GM12878 (cell line): ENCODE measurements at regions not wholly inside any gene's neighbourhood (a gene's known extent, or its start where the extent isn't known, plus 50 kb on each side); places are given as distances from the start of the nearest gene placed in this dataset.

Source experiments
- ATAC-seq: fragments of 200-7000 bp; cut with Tn5 transposase; 3 replicates; pipeline ENCODE4 v1.9.1; 2020; ENCODE audit warnings: mild to moderate bottlenecking, moderate library complexity
- BruUV-seq: library from RNA; stranded (reverse); fragments of 400-500 nt; replicated peaks from 2 replicates; lab custom pipeline; 2021; lab: Mats Ljungman, UMichigan
- CTCF ChIA-PET: fragments of 300-600 bp; sonication (Branson Sonifier 250); formaldehyde crosslinking; extraction: SDS; loops from one replicate; lab custom pipeline; 2021; ENCODE audit warnings: inconsistent platforms; lab: Yijun Ruan, JAX
- POLR2A ChIA-PET: fragments of 350-600 bp; formaldehyde crosslinking; extraction: SDS; loops from one replicate; lab custom pipeline; 2021; ENCODE audit warnings: inconsistent platforms; lab: Charles Lee
- RAD21 ChIA-PET: fragments of 300-600 bp; sonication (Branson Sonifier 250); formaldehyde crosslinking; loops from one replicate; lab custom pipeline; 2023; ENCODE audit warnings: antibody characterized with exemption; ENCODE audit not compliant: unreplicated experiment; lab: Charles Lee
- SMC1A ChIA-PET: fragments of 300-600 bp; sonication (Branson Sonifier 250); formaldehyde crosslinking; loops from one replicate; lab custom pipeline; 2023; ENCODE audit not compliant: unreplicated experiment, uncharacterized antibody; lab: Charles Lee
- DNase-seq: peaks from one replicate; pipeline ENCODE4 v3.0.0-alpha.2; 2011; ENCODE audit warnings: low read depth, low spot score
- FAIRE-seq: peaks from 3 replicates; lab custom pipeline; 2011; peaks lifted over from hg19 to GRCh38; lab: Jason Lieb, UNC
- H2AFZ ChIP-seq: 2 replicates; pipeline ENCODE4 v1.6.0; 2011; ENCODE audit warnings: low read depth, low read length, control low read depth; ENCODE audit not compliant: control insufficient read depth
- H3K27ac ChIP-seq: 2 replicates; pipeline ENCODE4 v1.5.1; 2011; ENCODE audit warnings: control low read depth; ENCODE audit not compliant: control insufficient read depth, insufficient read depth
- H3K27me3 ChIP-seq, 2 experiments: replicated peaks in 1 of 2; 2 replicates each; pipeline versions ENCODE4 v1.6.0 to v1.6.1; 2011; ENCODE audit warnings: low read length in 1 of 2; ENCODE audit not compliant: control insufficient read depth in 2 of 2, insufficient read depth in 2 of 2
- H3K36me3 ChIP-seq, 2 experiments: 2 replicates each; pipeline ENCODE4 v1.5.1; 2011; ENCODE audit warnings: low read length in 1 of 2; ENCODE audit not compliant: control insufficient read depth in 2 of 2, insufficient read depth in 2 of 2
- H3K4me1 ChIP-seq: 2 replicates; pipeline ENCODE4 v1.6.1; 2011; ENCODE audit warnings: mild to moderate bottlenecking, low read length, moderate library complexity, mixed read lengths; ENCODE audit not compliant: control insufficient read depth, insufficient read depth
- H3K4me2 ChIP-seq: 2 replicates; pipeline ENCODE4 v1.6.0; 2011; ENCODE audit warnings: control low read depth; ENCODE audit not compliant: control insufficient read depth, insufficient read depth
- H3K4me3 ChIP-seq: fragments of 200-600 bp; sonication (generic); 2 replicates; pipeline ENCODE4 v1.5.1; 2016
- H3K79me2 ChIP-seq: 2 replicates; pipeline ENCODE4 v1.6.0; 2011; ENCODE audit warnings: low read length; ENCODE audit not compliant: control insufficient read depth, insufficient read depth
- H3K9ac ChIP-seq: 2 replicates; pipeline ENCODE4 v1.8.0; 2011; ENCODE audit warnings: low read length, control low read depth, mixed read lengths; ENCODE audit not compliant: control insufficient read depth, insufficient read depth
- H3K9me3 ChIP-seq: replicated peaks from 3 replicates; pipeline ENCODE4 v1.5.1; 2011; ENCODE audit warnings: mild to moderate bottlenecking, low read length; ENCODE audit not compliant: control insufficient read depth, insufficient read depth
- H4K20me1 ChIP-seq: 2 replicates; pipeline ENCODE4 v1.6.0; 2011; ENCODE audit not compliant: control insufficient read depth, insufficient read depth
- BMI1 ChIP-seq: fragments of 450-650 bp; IDR thresholded peaks from 2 replicates; pipeline ENCODE4 v1.6.1; 2016; ENCODE audit warnings: mild to moderate bottlenecking, moderate library complexity, borderline replicate concordance
- BRCA1 ChIP-seq: IDR thresholded peaks from 2 replicates; pipeline ENCODE4 v1.6.1; 2011; ENCODE audit warnings: low read depth, low read length, improper control_type of control experiment
- CEBPZ ChIP-seq: fragments of 150-350 bp; IDR thresholded peaks from 2 replicates; pipeline ENCODE4 v1.6.1; 2016; ENCODE audit warnings: low read depth, low read length
- E2F8 ChIP-seq: fragments of 450-650 bp; IDR thresholded peaks from 2 replicates; pipeline ENCODE4 v1.6.1; 2018; ENCODE audit warnings: mild to moderate bottlenecking, low read depth, moderate library complexity; ENCODE audit not compliant: partially characterized antibody
- EED ChIP-seq: sonication (generic); IDR thresholded peaks from 2 replicates; pipeline ENCODE4 v1.6.1; 2016; ENCODE audit warnings: antibody characterized with exemption, low read depth
- HDAC2 ChIP-seq: fragments of 200-600 bp; sonication (generic); IDR thresholded peaks from 2 replicates; pipeline ENCODE4 v1.6.1; 2017
- NFYA ChIP-seq: IDR thresholded peaks from 2 replicates; pipeline ENCODE4 v1.6.1; 2011; ENCODE audit warnings: low read depth, mild to moderate bottlenecking, low read length, improper control_type of control experiment, borderline replicate concordance
- NFYB ChIP-seq: IDR thresholded peaks from 2 replicates; pipeline ENCODE4 v1.6.1; 2011; ENCODE audit warnings: low read depth, mild to moderate bottlenecking, low read length, improper control_type of control experiment, moderate library complexity; ENCODE audit not compliant: insufficient read depth
- RUNX3 ChIP-seq: IDR thresholded peaks from 2 replicates; pipeline ENCODE4 v1.6.1; 2012; ENCODE audit warnings: low read length, inconsistent platforms
- SKIL ChIP-seq: fragments of 450-650 bp; IDR thresholded peaks from 2 replicates; pipeline ENCODE4 v1.6.1; 2017; ENCODE audit warnings: mild to moderate bottlenecking, low read depth, inconsistent platforms; ENCODE audit not compliant: poor library complexity, severe bottlenecking
- YBX1 ChIP-seq: fragments of 450-650 bp; IDR thresholded peaks from 2 replicates; pipeline ENCODE4 v1.6.1; 2016; ENCODE audit warnings: antibody characterized with exemption
- YY1 ChIP-seq: IDR thresholded peaks from 2 replicates; pipeline ENCODE4 v1.6.1; 2011; ENCODE audit warnings: low read depth, mild to moderate bottlenecking, low read length
- ZNF274 ChIP-seq: IDR thresholded peaks from one replicate; pipeline ENCODE4 v1.8.0; 2011; ENCODE audit not compliant: insufficient read length, insufficient read depth
- ZNF622 ChIP-seq: fragments of 450-650 bp; IDR thresholded peaks from 2 replicates; pipeline ENCODE4 v1.6.1; 2017; ENCODE audit warnings: mild to moderate bottlenecking, inconsistent platforms
- WGBS: methylation state at CpG from one replicate; pipeline ENCODE4 v1.1.6; 2016; ENCODE audit warnings: low lambda C conversion rate; ENCODE audit not compliant: insufficient replicate concordance, insufficient coverage; ENCODE audit errors: missing lambda C conversion rate; 5-methylcytosine and 5-hydroxymethylcytosine counted together
- in situ Hi-C: fragments of 300-500 bp; cut with MboI; formaldehyde crosslinking; loops from 9 replicates; pipeline ENCODE4 v1.14.3; 2018; ENCODE audit warnings: mixed read lengths
- intact Hi-C: fragments of 100-400 bp; cut with micrococcal nuclease; formaldehyde crosslinking; loops from one replicate; pipeline ENCODE4 v1.14.2; 2022; ENCODE audit not compliant: unreplicated experiment

- no TSS peak for BruUV-seq
- no peak overlapping the region for H3K27ac ChIP-seq
- ChIA-PET POLR2A (no interaction called here), CTCF (no interaction called here)
- FAIRE-seq (no peak), ATAC-seq (no peak)
- no peaks in the 10 kb centered on the region for H3K4me1 ChIP-seq
- H3K9me3 ChIP-seq: no peaks in the 10 kb centered on the region
- H3K4me3 ChIP-seq: no peak overlapping the region
- no peak overlapping the region for H3K9ac ChIP-seq
- no peaks in the 10 kb centered on the region for H4K20me1 ChIP-seq
- TF ChIP-seq RUNX3: no peak
- TF ChIP-seq SKIL: no peak
- TF ChIP-seq BMI1: no peak
- TF ChIP-seq HDAC2: no peak
- TF ChIP-seq EED: no peak
- TF ChIP-seq YY1: no peak
- no peak for TF ChIP-seq NFYA
- no peak for TF ChIP-seq CEBPZ
- no peak for TF ChIP-seq ZNF622
- TF ChIP-seq BRCA1: no peak
- TF ChIP-seq YBX1: no peak
- no peak for TF ChIP-seq ZNF274
- TF ChIP-seq E2F8: no peak
- TF ChIP-seq NFYB: no peak
- TF ChIP-seq, all 136 proteins: peak for 0
- Histone ChIP-seq H3K79me2 (no peaks in the 10 kb centered on the region), H2AFZ (no peak overlapping the region), H3K27me3 (no peaks in the 10 kb centered on the region), H3K4me2 (no peak overlapping the region), H3K36me3 (no peaks in the 10 kb centered on the region)
- intact Hi-C loops: no loop called here
- SMC1A ChIA-PET: no interaction called here
- WGBS: 2% methylated on average over 3 of the region's 3 CpGs
- in situ Hi-C loops: no loop called here
- no peak for DNase-seq
- RAD21 ChIA-PET: no interaction called here
Observed at GRCh38 chr16:65274566-65274965, 152.7 kb upstream of the CDH11 start.
